IMR-90 (cell line): ENCODE measurements at regions not wholly inside any gene's neighbourhood (a gene's known extent, or its start where the extent isn't known, plus 50 kb on each side); places are given as distances from the start of the nearest gene placed in this dataset.

Experiments
- ATAC-seq: fragments of 200-7000 bp; cut with Tn5 transposase; 2 replicates; pipeline ENCODE4 v1.9.1; 2020; ENCODE audit warnings: low read depth, mild to moderate bottlenecking, moderate library complexity
- BruUV-seq: library from RNA; stranded (reverse); fragments of 400-500 nt; replicated peaks from 2 replicates; lab custom pipeline; 2021; lab: Mats Ljungman, UMichigan
- CTCF ChIA-PET: fragments of 300-600 bp; formaldehyde crosslinking; extraction: SDS; loops from one replicate; lab custom pipeline; 2021; ENCODE audit warnings: antibody characterized with exemption; lab: Yijun Ruan, JAX
- POLR2A ChIA-PET: fragments of 300-600 bp; sonication (Branson Sonifier 250); formaldehyde crosslinking; loops from one replicate; lab custom pipeline; 2022; ENCODE audit warnings: antibody characterized with exemption; ENCODE audit not compliant: unreplicated experiment; lab: Charles Lee
- DNase-seq: peaks from one replicate; pipeline ENCODE4 v3.0.0; 2013
- H2AFZ ChIP-seq: replicated peaks from 2 replicates; pipeline ENCODE3; 2013; ENCODE audit warnings: low read length, mild to moderate bottlenecking; ENCODE audit not compliant: poor library complexity
- H2AK5ac ChIP-seq: 2 replicates; pipeline ENCODE4 v1.6.1; 2013; ENCODE audit warnings: low read depth, low read length, inconsistent platforms
- H2AK9ac ChIP-seq: replicated peaks from 2 replicates; pipeline ENCODE3; 2013; ENCODE audit warnings: mild to moderate bottlenecking, low read depth, low read length, moderate library complexity; ENCODE audit not compliant: poor library complexity
- H2BK120ac ChIP-seq: 2 replicates; pipeline ENCODE4 v1.6.1; 2013; ENCODE audit warnings: low read depth, low read length, inconsistent platforms
- H2BK15ac ChIP-seq: 3 replicates; pipeline ENCODE4 v1.6.1; 2013; ENCODE audit warnings: low read depth, low read length, inconsistent platforms
- H2BK20ac ChIP-seq: 2 replicates; pipeline ENCODE4 v1.6.1; 2013; ENCODE audit warnings: low read depth, mild to moderate bottlenecking, inconsistent platforms, low read length, moderate library complexity
- H2BK5ac ChIP-seq: 2 replicates; pipeline ENCODE4 v1.6.1; 2013; ENCODE audit warnings: mild to moderate bottlenecking, low read depth, low read length, inconsistent platforms; ENCODE audit not compliant: poor library complexity, severe bottlenecking
- H3K14ac ChIP-seq: replicated peaks from 2 replicates; pipeline ENCODE4 v1.6.1; 2013; ENCODE audit warnings: low read depth, low read length, inconsistent platforms
- H3K18ac ChIP-seq: 2 replicates; pipeline ENCODE4 v1.6.1; 2013; ENCODE audit warnings: low read depth, low read length, control low read depth
- H3K23ac ChIP-seq: 2 replicates; pipeline ENCODE4 v1.6.1; 2013; ENCODE audit warnings: low read depth, low read length, inconsistent platforms
- H3K27ac ChIP-seq: 2 replicates; pipeline ENCODE4 v1.5.1; 2013; ENCODE audit warnings: mild to moderate bottlenecking, control low read depth, low read length; ENCODE audit not compliant: insufficient read depth
- H3K27me3 ChIP-seq: 2 replicates; pipeline ENCODE4 v1.6.1; 2013; ENCODE audit warnings: low read length; ENCODE audit not compliant: control insufficient read depth, insufficient read depth
- H3K36me3 ChIP-seq: 2 replicates; pipeline ENCODE4 v1.6.1; 2013; ENCODE audit warnings: low read length, mixed read lengths; ENCODE audit not compliant: control insufficient read depth, insufficient read depth
- H3K4ac ChIP-seq: 2 replicates; pipeline ENCODE4 v1.6.1; 2013; ENCODE audit warnings: low read depth, low read length, inconsistent platforms
- H3K4me1 ChIP-seq: 2 replicates; pipeline ENCODE4 v1.6.1; 2013; ENCODE audit warnings: low read length, mixed read lengths; ENCODE audit not compliant: control insufficient read depth, insufficient read depth
- H3K4me2 ChIP-seq: 2 replicates; pipeline ENCODE4 v1.6.1; 2013; ENCODE audit warnings: low read depth, mild to moderate bottlenecking, control low read depth, low read length, moderate library complexity
- H3K4me3 ChIP-seq: 2 replicates; pipeline ENCODE4 v1.5.1; 2013; ENCODE audit warnings: low read depth, mild to moderate bottlenecking, control low read depth, low read length, moderate library complexity; ENCODE audit not compliant: insufficient read depth
- H3K56ac ChIP-seq: 2 replicates; pipeline ENCODE4 v1.6.1; 2013; ENCODE audit warnings: low read length, inconsistent platforms; ENCODE audit not compliant: insufficient read depth; ENCODE audit errors: extremely low read depth
- H3K79me1 ChIP-seq, 2 experiments: 2 replicates each; pipeline ENCODE4 v1.6.1; 2013; ENCODE audit warnings: low read length in 2 of 2, inconsistent platforms in 1 of 2, low read depth in 1 of 2
- H3K9ac ChIP-seq: 2 replicates; pipeline ENCODE4 v1.6.1; 2013; ENCODE audit warnings: low read depth, low read length, control low read depth
- H3K9me1 ChIP-seq: 2 replicates; pipeline ENCODE4 v1.6.1; 2013; ENCODE audit warnings: low read length, inconsistent platforms; ENCODE audit not compliant: insufficient read depth
- H3K9me3 ChIP-seq: 2 replicates; pipeline ENCODE4 v1.6.1; 2013; ENCODE audit warnings: low read length; ENCODE audit not compliant: control insufficient read depth, insufficient read depth
- H4K20me1 ChIP-seq: 2 replicates; pipeline ENCODE4 v1.6.1; 2013; ENCODE audit warnings: low read length, inconsistent platforms; ENCODE audit not compliant: insufficient read depth
- H4K5ac ChIP-seq: 2 replicates; pipeline ENCODE4 v1.6.1; 2013; ENCODE audit warnings: mild to moderate bottlenecking, low read depth, low read length, control low read depth
- H4K8ac ChIP-seq, 2 experiments: 2 replicates each; pipeline ENCODE4 v1.6.1; 2013; ENCODE audit warnings: low read depth in 2 of 2, low read length in 2 of 2, control low read depth in 1 of 2, inconsistent platforms in 1 of 2
- H4K91ac ChIP-seq: 2 replicates; pipeline ENCODE4 v1.6.1; 2013; ENCODE audit warnings: low read depth, low read length, inconsistent platforms; ENCODE audit not compliant: insufficient read depth
- FOS ChIP-seq: fragments of 150-350 bp; IDR thresholded peaks from 2 replicates; pipeline ENCODE4 v1.6.1; 2016; ENCODE audit warnings: low read depth, low read length
- MXI1 ChIP-seq: IDR thresholded peaks from 2 replicates; pipeline ENCODE4 v1.6.1; 2012; ENCODE audit warnings: low read depth, mild to moderate bottlenecking, low read length, moderate library complexity, borderline replicate concordance
- NFE2L2 ChIP-seq: fragments of 150-350 bp; IDR thresholded peaks from 2 replicates; pipeline ENCODE4 v1.6.1; 2016; ENCODE audit warnings: low read depth, mild to moderate bottlenecking, low read length
- POLR2A ChIP-seq: IDR thresholded peaks from 2 replicates; pipeline ENCODE4 v1.6.1; 2012; ENCODE audit warnings: mild to moderate bottlenecking, low read depth, low read length
- WGBS, 2 experiments: methylation state at CpG; one replicate each; pipeline versions ENCODE4 v1.1.5 to v1.1.7; 2013; ENCODE audit warnings: missing lambda C conversion rate in 2 of 2; ENCODE audit not compliant: insufficient read length in 1 of 2; ENCODE audit errors: extremely low coverage in 2 of 2; 5-methylcytosine and 5-hydroxymethylcytosine counted together
- dilution Hi-C: fragments of 300-500 bp; cut with HindIII; formaldehyde crosslinking; loops from one replicate; pipeline ENCODE4 v1.14.3; 2018; ENCODE audit warnings: low sequenced_read_pairs; ENCODE audit not compliant: unreplicated experiment
- in situ Hi-C: fragments of 300-500 bp; cut with MboI; formaldehyde crosslinking; loops from 3 replicates; pipeline ENCODE4 v1.14.3; 2019; ENCODE audit warnings: low sequenced_read_pairs, inconsistent platforms, mixed read lengths
- intact Hi-C: fragments of 100-400 bp; cut with micrococcal nuclease; formaldehyde crosslinking; loops from 2 replicates; pipeline ENCODE4 v1.10.0; 2022
- TF ChIP-seq, protein P1 (sequence below): conservative IDR thresholded peaks from 2 replicates; pipeline ENCODE4 v1.5.1; 2012; ENCODE audit warnings: mild to moderate bottlenecking, low read depth, low read length, improper control_type of control experiment

DNA sequence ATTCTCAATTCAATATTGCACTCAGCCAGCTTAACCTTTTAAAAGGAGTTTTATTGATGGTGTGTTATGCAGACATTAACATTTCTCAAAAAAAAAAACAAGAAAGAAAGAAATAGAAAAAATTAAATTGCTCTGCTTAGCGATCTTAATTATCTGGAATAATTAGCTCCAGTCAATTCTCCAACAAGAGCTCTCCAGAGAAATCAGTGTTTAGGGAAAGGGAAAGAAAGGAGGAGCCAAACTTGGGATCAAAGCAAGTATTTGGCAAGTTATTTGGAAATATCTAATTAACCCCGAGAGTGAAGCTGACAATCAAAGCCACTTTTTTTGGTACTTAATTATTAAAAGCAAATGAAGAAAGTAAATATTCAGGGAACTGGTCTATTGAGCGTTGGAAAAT is 60.7 kb upstream of the CAMK1G start:
- H3K14ac ChIP-seq, result no peak overlapping the region
- CTCF ChIA-PET, result interaction anchor here (1.7 kb wide), 1 partner anchor 10 kb away, joined by 4 read pairs; no protein-coding TSS in a partner anchor
- intact Hi-C loops, result no loop called here
- no peak overlapping the region for H3K9ac ChIP-seq
- no peak overlapping the region for H3K4me2 ChIP-seq
- no peaks in the 10 kb centered on the region; the same call in 1 of the 2 replicates for H3K27me3 ChIP-seq
- no peak overlapping the region for H2AK5ac ChIP-seq
- H2BK5ac ChIP-seq, result no peak overlapping the region
- H4K20me1 ChIP-seq, result no peaks in the 10 kb centered on the region
- no peaks in the 10 kb centered on the region for H3K36me3 ChIP-seq
- no peak overlapping the region for H2BK20ac ChIP-seq
- BruUV-seq, result no TSS peak
- H2BK120ac ChIP-seq, result no peak overlapping the region
- H2AK9ac ChIP-seq, result no peak overlapping the region
- no peak overlapping the region for H3K27ac ChIP-seq
- no peak overlapping the region for H3K23ac ChIP-seq
- no peak overlapping the region for H3K4ac ChIP-seq
- H3K79me1 ChIP-seq, result no peaks in the 10 kb centered on the region
- dilution Hi-C loops, result no loop called here
- H3K9me3 ChIP-seq, result no peaks in the 10 kb centered on the region
- no peak for TF ChIP-seq FOS
- no peak for TF ChIP-seq NFE2L2
- TF ChIP-seq, protein P1, sequence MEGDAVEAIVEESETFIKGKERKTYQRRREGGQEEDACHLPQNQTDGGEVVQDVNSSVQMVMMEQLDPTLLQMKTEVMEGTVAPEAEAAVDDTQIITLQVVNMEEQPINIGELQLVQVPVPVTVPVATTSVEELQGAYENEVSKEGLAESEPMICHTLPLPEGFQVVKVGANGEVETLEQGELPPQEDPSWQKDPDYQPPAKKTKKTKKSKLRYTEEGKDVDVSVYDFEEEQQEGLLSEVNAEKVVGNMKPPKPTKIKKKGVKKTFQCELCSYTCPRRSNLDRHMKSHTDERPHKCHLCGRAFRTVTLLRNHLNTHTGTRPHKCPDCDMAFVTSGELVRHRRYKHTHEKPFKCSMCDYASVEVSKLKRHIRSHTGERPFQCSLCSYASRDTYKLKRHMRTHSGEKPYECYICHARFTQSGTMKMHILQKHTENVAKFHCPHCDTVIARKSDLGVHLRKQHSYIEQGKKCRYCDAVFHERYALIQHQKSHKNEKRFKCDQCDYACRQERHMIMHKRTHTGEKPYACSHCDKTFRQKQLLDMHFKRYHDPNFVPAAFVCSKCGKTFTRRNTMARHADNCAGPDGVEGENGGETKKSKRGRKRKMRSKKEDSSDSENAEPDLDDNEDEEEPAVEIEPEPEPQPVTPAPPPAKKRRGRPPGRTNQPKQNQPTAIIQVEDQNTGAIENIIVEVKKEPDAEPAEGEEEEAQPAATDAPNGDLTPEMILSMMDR, result no peak
- no peak for TF ChIP-seq POLR2A
- TF ChIP-seq MXI1, result no peak
- H4K8ac ChIP-seq, result no peak overlapping the region
- no peak for DNase-seq
- no peak overlapping the region for H3K56ac ChIP-seq
- POLR2A ChIA-PET, result no interaction called here
- no peak overlapping the region for H2AFZ ChIP-seq
- in situ Hi-C loops, result no loop called here
- no peaks in the 10 kb centered on the region for H3K4me1 ChIP-seq
- H2BK15ac ChIP-seq, result no peak overlapping the region
- no peak overlapping the region for H3K18ac ChIP-seq
- ATAC-seq, result no peak
- no peak overlapping the region for H4K5ac ChIP-seq
- no CpG with 5 or more reads among the region's 3 CpGs for WGBS, 2 experiments
- H3K4me3 ChIP-seq, result no peak overlapping the region
- no peak overlapping the region for H4K91ac ChIP-seq
- no peaks in the 10 kb centered on the region for H3K9me1 ChIP-seq
